HEK293T (cell line): ENCODE measurements at regions not wholly inside any gene's neighbourhood (a gene's known extent, or its start where the extent isn't known, plus 50 kb on each side); places are given as distances from the start of the nearest gene placed in this dataset.
"Not testable (repeated sequence)": the region's sequence is repeated elsewhere in the genome, so short reads cannot be mapped to it uniquely, and the experiment has no call there.

Source experiments
- CTCF ChIA-PET: fragments of 350-600 bp; formaldehyde crosslinking; extraction: SDS; loops from one replicate; lab custom pipeline; 2021; ENCODE audit warnings: antibody characterized with exemption, inconsistent platforms; lab: Yijun Ruan, JAX
- POLR2A ChIA-PET: fragments of 350-600 bp; formaldehyde crosslinking; extraction: SDS; loops from one replicate; lab custom pipeline; 2020; ENCODE audit warnings: antibody characterized with exemption, inconsistent platforms; lab: Yijun Ruan, JAX
- DNase-seq: peaks from one replicate; pipeline ENCODE4 v3.0.0; 2012; ENCODE audit warnings: mixed read lengths; ENCODE audit errors: extremely low spot score
- ARNT ChIP-seq: fragments of 450-650 bp; IDR thresholded peaks from 2 replicates; pipeline ENCODE4 v1.6.1; 2017; ENCODE audit warnings: mild to moderate bottlenecking
- BHLHE40 ChIP-seq: fragments of 450-650 bp; IDR thresholded peaks from 2 replicates; pipeline ENCODE4 v1.6.1; 2016; ENCODE audit warnings: mild to moderate bottlenecking, moderate library complexity, borderline replicate concordance
- CTBP1 ChIP-seq: fragments of 450-650 bp; IDR thresholded peaks from 2 replicates; pipeline ENCODE4 v1.6.1; 2016; ENCODE audit warnings: borderline replicate concordance
- ELF4 ChIP-seq: fragments of 450-650 bp; IDR thresholded peaks from 2 replicates; pipeline ENCODE4 v1.6.1; 2017; ENCODE audit warnings: antibody characterized with exemption
- FOXA1 ChIP-seq: fragments of 450-650 bp; IDR thresholded peaks from 2 replicates; pipeline ENCODE4 v1.6.1; 2016; ENCODE audit warnings: mild to moderate bottlenecking
- FOXK2 ChIP-seq: fragments of 450-650 bp; IDR thresholded peaks from 2 replicates; pipeline ENCODE4 v1.6.1; 2016; ENCODE audit warnings: mild to moderate bottlenecking
- FOXM1 ChIP-seq: fragments of 450-650 bp; IDR thresholded peaks from 2 replicates; pipeline ENCODE4 v1.6.1; 2017; ENCODE audit warnings: mild to moderate bottlenecking, borderline replicate concordance
- HDGF ChIP-seq: fragments of 450-650 bp; IDR thresholded peaks from 2 replicates; pipeline ENCODE4 v1.6.1; 2017; ENCODE audit warnings: antibody characterized with exemption, borderline replicate concordance
- L3MBTL2 ChIP-seq: fragments of 450-650 bp; conservative IDR thresholded peaks from 2 replicates; pipeline ENCODE4 v1.6.1; 2016; ENCODE audit warnings: mild to moderate bottlenecking
- LEF1 ChIP-seq: fragments of 450-650 bp; IDR thresholded peaks from 2 replicates; pipeline ENCODE4 v1.6.1; 2017; ENCODE audit warnings: mild to moderate bottlenecking, borderline replicate concordance
- NFRKB ChIP-seq: fragments of 450-650 bp; IDR thresholded peaks from 2 replicates; pipeline ENCODE4 v1.6.1; 2016; ENCODE audit warnings: mild to moderate bottlenecking, moderate library complexity
- SP1 ChIP-seq: fragments of 450-650 bp; IDR thresholded peaks from 2 replicates; pipeline ENCODE4 v1.6.1; 2017
- SUZ12 ChIP-seq: fragments of 450-650 bp; IDR thresholded peaks from 2 replicates; pipeline ENCODE4 v1.6.1; 2016; ENCODE audit warnings: mild to moderate bottlenecking
- TARDBP ChIP-seq: fragments of 450-650 bp; IDR thresholded peaks from 2 replicates; pipeline ENCODE4 v1.6.1; 2016
- ZNF384 ChIP-seq: fragments of 450-650 bp; IDR thresholded peaks from 2 replicates; pipeline ENCODE4 v1.6.1; 2016
- TF ChIP-seq, protein P1 (sequence below): fragments of 450-650 bp; IDR thresholded peaks from 2 replicates; pipeline ENCODE4 v1.6.1; 2016

DNA sequence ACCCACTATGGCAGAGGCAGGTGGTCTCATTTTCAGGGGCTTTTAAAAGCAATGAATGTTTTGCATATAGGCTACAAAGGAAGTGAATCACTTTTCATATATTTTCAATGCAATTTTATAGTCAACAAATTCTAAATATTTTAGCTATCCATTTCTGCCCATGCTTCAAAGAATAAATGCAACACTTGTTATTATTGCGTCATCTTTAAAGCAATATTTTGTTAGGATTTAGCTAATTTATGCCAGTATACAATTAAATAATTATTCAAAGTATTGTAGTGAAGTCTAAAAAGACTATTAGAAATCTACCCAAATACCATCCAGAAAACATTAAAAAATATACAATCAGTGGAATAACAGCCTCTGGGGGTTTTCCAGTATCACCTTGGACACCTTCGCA is 509.1 kb upstream of the SPANXN1 start:
- TF ChIP-seq BHLHE40 (no peak), SUZ12 (no peak), TARDBP (no peak), FOXM1 (no peak)
- DNase-seq, result no peak
- POLR2A ChIA-PET, result no interaction called here
- CTCF ChIA-PET, result no interaction called here

DNA sequence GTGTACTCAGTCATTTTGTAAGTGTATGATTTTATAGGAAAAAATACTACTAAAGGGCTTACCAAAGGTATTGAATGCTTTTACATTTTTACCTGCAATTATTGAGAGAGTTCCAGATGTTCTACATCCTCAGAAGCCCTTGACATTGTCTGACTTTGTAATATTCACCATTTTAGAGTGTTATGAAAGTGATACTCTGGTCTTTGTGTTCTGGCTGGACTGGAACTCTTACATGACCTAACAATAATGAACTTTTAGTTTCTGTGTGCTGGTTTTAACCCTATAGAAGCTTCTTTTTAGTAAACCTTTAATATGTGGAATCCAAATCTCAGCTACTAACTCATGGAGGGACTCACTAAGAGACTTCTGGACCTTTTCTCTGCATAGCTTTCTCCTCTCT is 478.8 kb upstream of the SPANXN1 start:
- DNase-seq, result no peak
- ChIA-PET POLR2A (no interaction called here), CTCF (no interaction called here)
- TF ChIP-seq CTBP1 (no peak), BHLHE40 (no peak), NFRKB (no peak)

DNA sequence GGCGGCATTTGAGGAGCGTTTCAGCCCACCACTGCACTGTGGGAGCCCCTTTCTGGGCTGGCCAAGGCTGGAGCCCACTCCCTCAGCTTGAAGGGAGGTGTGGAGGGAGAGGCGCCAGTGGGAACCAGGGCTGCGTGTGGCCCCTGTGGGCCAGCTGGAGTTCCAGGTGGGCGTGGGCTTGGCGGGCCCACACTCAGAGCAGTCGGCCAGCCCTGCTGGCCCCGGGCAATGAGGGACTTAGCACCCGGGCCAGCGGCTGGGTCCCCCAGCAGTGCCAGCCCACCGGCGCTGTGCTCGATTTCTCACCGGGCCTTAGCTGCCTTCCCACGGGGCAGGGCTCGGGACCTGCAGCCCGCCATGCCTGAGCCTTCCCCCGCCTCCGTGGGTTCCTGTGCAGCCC is 463.8 kb upstream of the SPANXN1 start:
- POLR2A ChIA-PET, DNase-seq, CTCF ChIA-PET: not testable (repeated sequence)

DNA sequence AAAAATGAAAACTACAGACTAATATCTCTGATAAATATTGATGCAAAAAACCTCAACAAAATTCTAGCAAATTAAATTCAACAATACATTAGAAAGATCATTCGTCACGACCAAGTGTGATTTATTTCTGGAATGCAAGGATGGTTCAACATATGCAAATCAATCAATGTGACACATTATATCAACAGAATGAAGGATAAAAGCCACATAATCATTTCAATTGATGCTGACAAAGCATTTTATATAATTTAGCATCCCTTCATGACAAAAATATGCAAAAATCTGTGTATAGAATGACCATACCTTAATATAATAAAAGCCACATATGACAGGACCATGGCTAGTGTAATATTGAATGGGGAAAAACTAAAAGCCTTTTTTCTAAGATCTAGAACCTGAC is 457.2 kb upstream of the SPANXN1 start:
- TF ChIP-seq NFRKB (no peak), LEF1 (no peak), HDGF (no peak), SUZ12 (no peak), CTBP1 (no peak), ELF4 (no peak), L3MBTL2 (no peak), ARNT (no peak), FOXM1 (no peak), ZNF384 (no peak), FOXA1 (no peak), SP1 (no peak), FOXK2 (no peak), TARDBP (no peak), BHLHE40 (no peak)
- TF ChIP-seq, protein P1, sequence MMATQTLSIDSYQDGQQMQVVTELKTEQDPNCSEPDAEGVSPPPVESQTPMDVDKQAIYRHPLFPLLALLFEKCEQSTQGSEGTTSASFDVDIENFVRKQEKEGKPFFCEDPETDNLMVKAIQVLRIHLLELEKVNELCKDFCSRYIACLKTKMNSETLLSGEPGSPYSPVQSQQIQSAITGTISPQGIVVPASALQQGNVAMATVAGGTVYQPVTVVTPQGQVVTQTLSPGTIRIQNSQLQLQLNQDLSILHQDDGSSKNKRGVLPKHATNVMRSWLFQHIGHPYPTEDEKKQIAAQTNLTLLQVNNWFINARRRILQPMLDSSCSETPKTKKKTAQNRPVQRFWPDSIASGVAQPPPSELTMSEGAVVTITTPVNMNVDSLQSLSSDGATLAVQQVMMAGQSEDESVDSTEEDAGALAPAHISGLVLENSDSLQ, result no peak
- DNase-seq, result no peak
- POLR2A ChIA-PET, result no interaction called here
- CTCF ChIA-PET, result no interaction called here

DNA sequence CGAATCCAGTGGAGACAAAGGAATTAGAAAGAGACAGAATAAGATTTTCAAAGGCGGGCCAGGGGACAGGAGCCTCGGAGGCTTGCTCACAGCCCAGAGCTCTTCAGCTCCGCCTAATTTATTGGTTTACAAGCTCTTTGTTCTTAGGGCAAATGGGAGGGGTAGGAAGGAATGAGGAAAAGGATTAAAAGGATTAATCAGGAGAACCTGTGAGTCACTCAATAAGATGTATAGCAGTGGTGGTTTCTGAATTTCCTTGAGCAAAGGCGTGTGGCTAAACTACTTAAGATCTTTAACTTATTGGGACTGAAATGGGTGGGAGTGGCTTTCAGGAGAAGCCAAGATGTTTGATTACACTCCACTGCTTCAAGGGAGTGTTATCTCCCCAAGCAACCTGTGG is 456.0 kb upstream of the SPANXN1 start:
- ChIA-PET POLR2A (no interaction called here), CTCF (no interaction called here)
- no peak for TF ChIP-seq LEF1
- TF ChIP-seq FOXA1, result no peak
- no peak for TF ChIP-seq HDGF
- no peak for TF ChIP-seq FOXK2
- DNase-seq, result no peak

DNA sequence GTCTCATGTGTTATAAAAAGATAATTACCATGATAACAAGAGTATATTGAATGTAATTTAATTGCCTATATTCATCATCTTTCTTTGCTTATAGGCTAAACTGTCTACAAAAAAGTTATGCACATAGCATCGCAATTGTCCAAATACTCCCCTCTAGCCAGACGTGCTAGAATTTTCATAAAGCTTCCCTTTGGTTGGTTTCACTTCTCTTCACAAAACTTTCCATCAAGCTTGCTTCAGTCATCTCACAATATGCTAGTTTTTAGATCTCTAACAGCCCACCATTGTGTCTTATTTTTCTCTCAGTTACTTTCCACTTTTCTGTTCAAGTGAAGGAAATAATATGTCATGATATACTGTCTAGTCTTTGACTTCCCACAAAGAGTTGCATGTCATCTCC is 448.3 kb upstream of the SPANXN1 start:
- POLR2A ChIA-PET, result no interaction called here
- CTCF ChIA-PET, result no interaction called here

DNA sequence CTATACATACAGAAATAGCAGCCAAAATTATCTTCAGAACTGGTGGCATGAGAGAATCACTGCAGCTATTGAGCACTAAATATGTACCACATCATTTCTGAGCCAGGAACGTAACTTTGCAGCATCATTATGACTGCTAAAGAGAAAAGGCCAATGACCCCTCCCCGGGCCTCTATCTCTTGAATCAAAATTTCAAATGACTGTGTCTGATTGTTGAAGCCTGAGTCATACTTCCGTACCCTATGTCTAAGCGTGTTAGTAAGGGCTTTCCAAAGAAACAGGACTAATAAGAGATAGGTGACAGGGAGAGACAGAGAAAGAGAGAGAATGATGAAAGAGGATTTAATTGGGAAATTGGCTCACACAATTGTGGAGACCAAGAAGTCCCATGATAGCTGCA is 445.5 kb upstream of the SPANXN1 start:
- TF ChIP-seq BHLHE40 (no peak), ZNF384 (no peak), FOXA1 (no peak), ELF4 (no peak)
- POLR2A ChIA-PET, result no interaction called here
- DNase-seq, result no peak
- CTCF ChIA-PET, result no interaction called here

More for the DNA sequence above, 448.3 kb upstream of the SPANXN1 start:
- TF ChIP-seq FOXA1, result no peak
- no peak for TF ChIP-seq NFRKB
- no peak for TF ChIP-seq ARNT
- TF ChIP-seq ELF4, result no peak
- no peak for TF ChIP-seq LEF1
- no peak for TF ChIP-seq TARDBP
- TF ChIP-seq, protein P1, result no peak
- TF ChIP-seq CTBP1, result no peak
- no peak for TF ChIP-seq L3MBTL2
- no peak for TF ChIP-seq ZNF384
- DNase-seq, result no peak

DNA sequence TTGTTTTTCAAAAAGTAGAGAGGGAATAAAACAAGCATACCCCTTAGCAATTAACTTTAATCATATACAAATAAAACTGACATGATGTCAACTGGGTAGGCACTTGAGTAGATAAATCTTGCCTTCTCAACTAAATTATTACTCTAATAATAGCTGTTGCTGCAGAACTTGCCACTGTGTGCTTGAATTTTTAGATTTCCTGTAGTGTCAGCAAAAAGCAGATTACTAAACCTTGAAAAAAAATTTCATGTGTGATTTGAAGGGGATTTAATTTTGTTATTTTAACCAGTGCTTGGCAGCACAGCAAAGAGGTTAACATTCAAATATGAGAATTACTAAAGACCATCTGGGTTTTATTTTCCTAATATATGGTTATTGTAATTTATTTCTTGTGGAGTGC is 438.3 kb upstream of the SPANXN1 start:
- DNase-seq, result no peak
- CTCF ChIA-PET, result no interaction called here
- POLR2A ChIA-PET, result no interaction called here
- TF ChIP-seq, protein P1, result no peak
- no peak for TF ChIP-seq TARDBP
- TF ChIP-seq FOXA1, result no peak
- TF ChIP-seq ELF4, result no peak
- TF ChIP-seq FOXK2, result no peak
- TF ChIP-seq ARNT, result no peak
- no peak for TF ChIP-seq SP1
- no peak for TF ChIP-seq L3MBTL2
- no peak for TF ChIP-seq ZNF384
- no peak for TF ChIP-seq FOXM1
- TF ChIP-seq CTBP1, result no peak
- TF ChIP-seq NFRKB, result no peak
- TF ChIP-seq BHLHE40, result no peak
- no peak for TF ChIP-seq SUZ12
- TF ChIP-seq LEF1, result no peak
- TF ChIP-seq HDGF, result no peak
